SKM-1 (cell line): ENCODE measurements at regions not wholly inside any gene's neighbourhood (a gene's known extent, or its start where the extent isn't known, plus 50 kb on each side); places are given as distances from the start of the nearest gene placed in this dataset.
"Not testable (repeated sequence)": the region's sequence is repeated elsewhere in the genome, so short reads cannot be mapped to it uniquely, and the experiment has no call there.

Source experiments
- DNase-seq: peaks from one replicate; lab custom pipeline; 2025; ENCODE audit not compliant: unreplicated experiment; lab: John Stamatoyannopoulos, UW

DNA sequence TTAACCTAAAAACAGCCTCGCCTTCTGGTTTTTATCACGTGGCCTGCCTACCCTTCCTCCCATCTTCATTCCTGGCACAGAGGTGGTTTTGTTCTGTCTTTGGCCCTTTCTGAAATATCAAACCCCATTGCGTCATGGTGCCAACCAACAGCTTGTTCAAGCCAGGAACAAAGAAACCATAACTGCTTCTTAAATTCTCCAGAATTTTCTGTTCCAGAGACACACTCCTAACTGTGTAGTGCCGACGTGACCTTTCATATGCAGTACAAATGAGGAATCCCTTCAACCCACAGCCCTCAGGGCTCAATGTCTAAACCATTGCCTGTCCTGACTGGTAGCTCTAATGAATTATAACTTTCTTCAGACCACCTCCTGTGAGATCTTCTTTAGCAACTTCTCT, 82.2 kb upstream of the TNP1 start:
- no peak for DNase-seq

- no peak for DNase-seq
Observed at GRCh38 chr2:216936954-216937357, 77.1 kb upstream of the TNP1 start.

GRCh38 chr2:216934623-216935022, 74.8 kb upstream of the TNP1 start:
- DNase-seq, result no peak

DNA sequence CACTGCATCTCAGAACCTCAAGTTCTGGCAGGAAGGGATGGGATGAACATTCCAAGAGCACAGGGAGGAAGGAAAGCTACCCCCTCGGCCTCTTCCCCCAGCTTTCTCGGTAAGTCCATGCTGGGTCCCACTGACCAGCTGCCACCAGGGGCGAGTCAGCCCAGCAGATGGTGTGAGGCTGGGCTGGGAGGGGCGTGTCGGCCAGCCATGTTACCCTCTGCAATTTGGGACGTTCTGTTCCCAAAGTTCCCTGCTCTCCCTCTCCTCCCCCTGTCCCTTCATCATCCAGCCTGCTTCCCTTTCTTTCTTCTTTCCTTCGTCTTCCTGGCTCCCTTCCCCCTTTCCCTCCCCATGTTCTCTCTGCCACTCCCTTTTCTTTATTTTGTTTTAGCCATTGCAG, 74.3 kb upstream of the TNP1 start:
- no peak for DNase-seq

GRCh38 chr2:216932863-216933548, 73.1 kb upstream of the TNP1 start:
- DNase-seq, result no peak

DNA sequence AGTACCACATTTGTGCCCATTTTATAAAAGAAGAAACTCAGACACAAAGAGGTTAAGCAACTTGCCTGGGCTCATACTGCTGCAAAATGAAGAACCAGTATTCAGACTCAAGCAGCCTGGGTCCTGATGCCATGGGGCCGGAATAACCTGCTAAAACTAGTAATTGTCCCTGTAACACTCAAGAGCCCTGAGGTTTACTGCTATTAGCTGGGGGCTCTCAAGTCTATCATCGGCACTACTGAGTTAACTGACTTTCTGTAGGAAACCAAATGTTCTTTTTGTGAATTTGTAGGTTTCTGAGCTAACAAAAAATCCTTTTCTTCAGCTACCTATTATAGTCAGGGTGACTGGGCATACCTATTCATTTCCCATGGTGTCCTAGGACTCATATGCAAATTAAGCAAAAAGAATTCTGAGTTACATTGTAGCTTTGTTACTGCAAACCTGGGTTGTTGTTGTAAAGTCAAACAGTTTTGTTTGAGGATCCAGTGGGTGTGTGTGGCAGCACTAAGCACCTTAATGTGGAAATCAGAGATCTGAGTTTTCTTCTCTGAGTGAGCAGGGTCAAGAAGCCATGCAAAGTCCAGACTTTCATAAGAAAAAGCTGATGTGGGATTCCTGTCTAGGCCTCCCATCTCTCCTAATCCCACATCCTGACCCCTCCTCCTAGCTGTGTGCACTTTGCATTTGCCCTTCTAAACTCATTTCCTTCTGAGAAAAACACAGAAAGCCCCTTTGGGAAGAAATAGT, 72.4 kb upstream of the TNP1 start:
- no peak for DNase-seq

GRCh38 chr2:216930716-216931115, 70.9 kb upstream of the TNP1 start:
- no peak for DNase-seq

- not testable (repeated sequence) for DNase-seq
Observed at GRCh38 chr2:216929338-216929737, 69.5 kb upstream of the TNP1 start.

- no peak for DNase-seq
Observed at GRCh38 chr2:216927163-216927562, 67.3 kb upstream of the TNP1 start.

DNA sequence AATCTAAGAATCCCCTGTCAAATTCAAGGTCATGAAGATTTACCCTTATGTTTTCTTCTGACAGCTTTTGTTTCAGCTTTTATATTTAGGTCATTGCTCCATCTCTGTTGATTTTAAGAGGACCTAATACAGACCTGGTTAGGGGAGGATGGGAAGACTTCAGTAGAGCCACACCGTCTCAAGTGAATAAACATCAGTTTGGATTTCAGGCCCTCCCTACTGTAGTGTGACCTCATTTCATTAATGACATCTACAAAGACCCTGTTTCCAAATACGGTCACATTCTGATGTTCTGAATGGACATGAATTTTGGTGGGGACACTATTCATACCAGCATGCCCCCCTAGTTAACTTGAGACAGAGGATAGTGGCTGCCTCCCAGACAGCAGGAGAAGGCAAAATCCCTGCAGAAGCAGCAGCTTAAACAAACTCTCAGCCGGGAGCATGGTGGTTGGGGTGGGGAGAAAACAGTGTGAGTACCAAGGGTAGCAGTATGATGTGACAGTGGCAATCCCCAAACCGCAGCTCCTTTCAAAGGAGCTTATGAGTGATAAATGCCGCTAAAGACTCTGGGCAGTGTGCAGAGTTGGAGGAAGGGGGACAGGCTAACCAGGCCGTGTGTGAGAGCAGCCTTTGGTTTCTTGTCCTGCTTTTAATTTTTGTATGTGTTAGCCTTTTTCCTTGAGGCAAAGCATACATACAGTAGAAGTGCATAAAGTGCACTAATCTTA, 65.9 kb upstream of the TNP1 start:
- DNase-seq, result no peak

DNA sequence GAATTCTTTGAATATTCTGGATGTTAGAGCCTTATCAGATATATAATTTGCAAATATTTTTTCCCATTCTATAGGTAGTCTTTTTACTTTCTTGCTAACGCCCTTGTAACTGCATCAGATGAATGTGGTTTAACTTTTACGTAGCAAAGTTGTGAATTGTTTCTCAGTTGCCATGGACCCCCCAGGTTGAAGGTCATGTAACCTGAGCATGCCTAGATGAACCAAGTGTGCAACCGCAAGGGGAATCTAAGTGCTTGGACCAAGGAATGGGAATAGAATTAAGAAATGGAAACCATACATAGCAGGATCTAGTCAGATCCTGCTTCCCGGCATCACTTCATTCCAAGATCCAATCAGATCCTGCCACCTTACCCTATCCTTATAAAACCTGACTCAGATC, 65.1 kb upstream of the TNP1 start:
- no peak for DNase-seq

DNA sequence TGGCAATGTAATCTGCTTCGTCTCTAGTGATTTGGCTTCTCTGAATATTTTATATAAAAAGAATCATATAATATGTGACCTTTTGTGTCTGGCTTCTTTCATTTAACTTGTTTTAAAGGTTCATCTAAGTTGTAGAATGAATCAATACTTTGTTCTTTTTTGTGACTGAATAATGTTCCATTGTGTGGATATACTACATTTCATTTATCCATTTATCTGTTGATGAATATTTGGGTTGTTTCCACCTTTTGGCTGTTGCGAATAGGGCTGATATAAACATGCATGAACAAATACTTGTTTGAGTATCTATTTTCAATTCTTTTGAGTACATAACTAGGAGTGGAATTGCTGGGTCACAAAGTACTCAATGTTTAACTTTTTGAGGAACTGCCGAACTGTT, 63.8 kb upstream of the TNP1 start:
- no peak for DNase-seq

- no peak for DNase-seq
Observed at GRCh38 chr2:216922175-216922780, 62.4 kb upstream of the TNP1 start.

GRCh38 chr2:216920937-216921456, 61.1 kb upstream of the TNP1 start:
- no peak for DNase-seq

GRCh38 chr2:216920143-216920876, 60.4 kb upstream of the TNP1 start:
- DNase-seq, result no peak

DNA sequence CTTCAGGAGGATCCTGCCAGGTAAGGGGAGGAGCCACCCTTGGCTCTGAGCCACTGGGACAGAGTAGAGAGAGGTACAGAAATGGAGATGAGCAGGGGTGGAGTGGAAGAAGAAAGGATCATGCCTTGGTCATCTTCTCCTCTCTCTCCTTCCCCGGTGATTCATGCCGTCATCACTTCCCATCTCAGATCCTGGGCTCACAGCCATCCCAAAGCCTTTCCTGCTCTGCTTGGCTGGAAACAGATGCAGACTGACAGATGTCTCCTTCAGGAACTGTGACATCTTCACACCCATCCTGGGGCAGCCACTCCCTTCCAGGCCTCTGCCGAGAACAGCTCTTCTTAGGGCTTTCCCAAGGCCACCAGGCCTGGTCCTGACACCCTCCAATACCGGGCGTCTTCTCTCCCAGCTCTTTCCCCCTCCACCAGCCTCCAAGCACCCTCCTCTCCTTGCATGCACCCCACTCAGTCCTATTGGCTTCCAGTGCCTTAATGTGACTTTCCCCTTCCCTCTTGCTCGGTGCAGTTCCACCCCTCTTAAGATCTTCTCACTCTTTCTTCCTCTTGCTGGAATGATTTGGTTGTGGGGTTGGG, 58.3 kb upstream of the TNP1 start:
- no peak for DNase-seq

DNA sequence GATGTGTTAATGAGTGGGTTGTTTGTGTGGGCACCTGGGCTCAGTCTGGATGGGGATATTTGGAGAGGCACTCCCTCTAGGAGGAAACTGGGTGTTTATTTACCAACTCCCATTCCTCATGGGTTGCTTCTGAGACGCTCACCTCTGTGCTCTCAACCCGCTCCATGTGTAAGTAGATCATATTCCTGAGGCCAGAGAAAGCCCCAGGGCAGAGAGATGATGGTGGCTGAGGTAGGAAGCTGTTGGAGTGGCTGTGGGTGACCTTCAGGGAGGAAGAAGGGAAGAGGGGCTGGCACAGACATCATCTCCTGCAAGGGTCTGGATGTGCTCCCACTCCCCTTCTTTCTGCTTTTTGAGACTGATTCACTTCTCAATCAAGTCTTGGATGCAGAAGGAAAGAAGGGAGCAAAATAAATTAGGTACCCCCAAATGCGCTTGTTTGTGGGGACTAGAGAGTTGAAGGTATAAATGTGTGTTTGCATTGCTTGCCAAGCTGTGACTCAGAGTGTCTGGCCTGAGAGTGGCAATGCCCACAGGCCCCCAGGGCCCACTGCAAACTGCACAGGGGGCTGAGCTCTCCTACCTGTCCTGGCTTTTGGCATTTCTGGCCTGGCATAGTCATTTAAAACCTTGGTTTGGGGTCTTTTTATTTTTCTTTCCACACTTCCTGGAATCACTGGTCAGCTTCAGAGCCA, 57.2 kb upstream of the TNP1 start:
- DNase-seq, result no peak

DNA sequence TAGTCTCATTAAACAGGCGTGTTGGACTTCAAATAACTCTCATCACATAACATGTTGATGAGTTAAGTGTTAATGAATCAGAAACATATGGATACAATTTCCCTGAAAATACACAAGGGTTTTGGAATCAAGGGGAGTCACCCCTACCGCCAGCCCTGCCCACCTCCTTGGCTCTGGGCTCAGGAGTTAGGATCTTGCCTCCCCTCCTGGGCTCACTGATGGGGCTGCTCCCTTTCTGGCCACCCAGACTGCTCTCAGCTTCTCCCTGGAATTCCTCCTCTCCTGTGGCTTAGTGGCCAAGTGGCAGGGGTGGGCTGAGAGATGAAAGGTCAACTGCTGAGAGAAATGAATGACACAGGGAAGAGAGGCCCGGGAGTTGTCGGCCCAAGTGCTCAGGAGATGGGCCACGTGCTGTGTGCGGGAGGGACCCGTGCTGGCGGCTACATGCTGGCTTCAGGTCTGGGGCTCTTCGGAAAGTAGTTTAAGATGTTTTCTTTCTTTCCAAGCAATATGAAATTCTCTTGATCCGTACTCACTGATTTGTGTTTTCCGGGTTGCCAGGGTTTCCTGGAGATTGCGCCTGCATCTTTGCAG, 55.8 kb upstream of the TNP1 start:
- no peak for DNase-seq

DNA sequence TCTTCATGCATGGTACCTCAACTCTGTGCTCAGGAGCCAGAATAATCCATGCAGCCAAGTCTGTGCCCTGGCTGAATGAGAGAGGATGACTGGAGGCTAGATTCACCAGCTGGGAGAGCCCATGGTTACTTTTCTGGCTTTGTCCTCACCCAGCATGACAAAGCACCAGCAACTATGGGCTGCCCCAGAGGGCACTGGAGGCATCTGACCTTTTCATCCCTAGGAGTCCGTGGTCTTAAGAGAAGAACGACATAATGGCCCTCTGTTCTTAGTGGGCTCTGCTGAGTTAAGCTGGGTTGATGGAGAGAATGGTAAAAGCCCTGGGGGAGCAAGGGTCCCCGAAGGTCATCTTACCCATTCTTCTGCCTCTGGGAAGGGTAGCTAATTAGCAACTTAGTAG, 54.6 kb upstream of the TNP1 start:
- DNase-seq, result no peak
